Osteoblast (primary cell): ENCODE measurements at regions not wholly inside any gene's neighbourhood (a gene's known extent, or its start where the extent isn't known, plus 50 kb on each side); places are given as distances from the start of the nearest gene placed in this dataset.
"Not testable (repeated sequence)": the region's sequence is repeated elsewhere in the genome, so short reads cannot be mapped to it uniquely, and the experiment has no call there.

Experiments used
- DNase-seq: peaks from one replicate; pipeline ENCODE4 v3.0.0; 2011; ENCODE audit warnings: low spot score, mixed read lengths; ENCODE audit not compliant: insufficient read length; ENCODE audit errors: missing footprints
- H2AFZ ChIP-seq: 2 replicates; pipeline ENCODE4 v1.6.0; 2011; ENCODE audit warnings: mild to moderate bottlenecking, low read length
- H3K27ac ChIP-seq: 2 replicates; pipeline ENCODE4 v1.5.1; 2011; ENCODE audit warnings: mild to moderate bottlenecking, low read depth, low read length, moderate library complexity
- H3K27me3 ChIP-seq: 2 replicates; pipeline ENCODE4 v1.6.0; 2012; ENCODE audit warnings: mild to moderate bottlenecking, control low read depth, inconsistent platforms, low read length, moderate library complexity; ENCODE audit not compliant: insufficient read depth
- H3K36me3 ChIP-seq: 2 replicates; pipeline ENCODE4 v1.5.1; 2011; ENCODE audit warnings: mild to moderate bottlenecking, low read length, control low read depth, moderate library complexity; ENCODE audit not compliant: insufficient read depth
- H3K4me1 ChIP-seq: 2 replicates; pipeline ENCODE4 v1.5.1; 2011; ENCODE audit warnings: mild to moderate bottlenecking, low read length, control low read depth, moderate library complexity; ENCODE audit not compliant: insufficient read depth
- H3K4me2 ChIP-seq: 2 replicates; pipeline ENCODE4 v1.6.0; 2011; ENCODE audit warnings: mild to moderate bottlenecking, low read length; ENCODE audit not compliant: insufficient read depth
- H3K4me3 ChIP-seq: fragments of 200-600 bp; sonication (generic); 3 replicates; pipeline ENCODE4 v1.5.1; 2012; ENCODE audit warnings: mild to moderate bottlenecking, low read length, inconsistent platforms; ENCODE audit not compliant: insufficient read depth
- H3K79me2 ChIP-seq: 2 replicates; pipeline ENCODE4 v1.6.0; 2012; ENCODE audit warnings: mild to moderate bottlenecking, low read length, control low read depth, inconsistent platforms; ENCODE audit not compliant: insufficient read depth
- H3K9me3 ChIP-seq: 2 replicates; pipeline ENCODE4 v1.5.1; 2011; ENCODE audit warnings: low read depth, low read length, control low read depth
- H4K20me1 ChIP-seq: 2 replicates; pipeline ENCODE4 v1.6.0; 2012; ENCODE audit warnings: mild to moderate bottlenecking, low read length, control low read depth; ENCODE audit not compliant: insufficient read depth

DNA sequence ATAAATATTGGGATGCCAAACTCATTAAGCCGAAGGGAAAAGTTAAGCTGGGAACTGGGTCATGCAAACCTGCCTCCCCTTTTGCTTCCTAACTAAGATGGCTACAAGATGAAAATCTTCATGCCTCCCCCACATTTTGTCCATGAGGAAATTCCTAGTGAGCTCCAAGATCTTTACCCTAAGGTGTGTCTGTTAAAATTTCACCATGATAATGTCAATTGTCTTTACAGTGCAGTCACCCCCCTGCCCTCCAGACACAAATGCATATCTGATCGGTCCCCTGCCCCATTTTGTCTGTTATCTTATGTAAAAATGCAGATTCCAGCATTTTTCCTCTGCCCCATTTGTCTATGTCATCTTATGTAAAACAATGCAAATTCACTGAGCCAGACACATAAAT, 51.3 kb upstream of the GOLGA8Q start:
- H3K9me3 ChIP-seq, H3K4me2 ChIP-seq, H3K4me3 ChIP-seq, H2AFZ ChIP-seq, H3K4me1 ChIP-seq, H3K27me3 ChIP-seq, H3K27ac ChIP-seq, H4K20me1 ChIP-seq, H3K79me2 ChIP-seq, H3K36me3 ChIP-seq, DNase-seq: not testable (repeated sequence)
